Smooth muscle cell (in vitro differentiated cells): ENCODE measurements at regions not wholly inside any gene's neighbourhood (a gene's known extent, or its start where the extent isn't known, plus 50 kb on each side); places are given as distances from the start of the nearest gene placed in this dataset.

Experiments
- DNase-seq: peaks from one replicate; lab custom pipeline; 2025; ENCODE audit not compliant: unreplicated experiment; lab: John Stamatoyannopoulos, UW
- H2AFZ ChIP-seq: fragments of 200-600 bp; sonication (generic); 2 replicates; pipeline ENCODE4 v1.6.0; 2016; ENCODE audit warnings: antibody characterized with exemption, low read depth, mild to moderate bottlenecking
- H3F3A ChIP-seq: fragments of 200-600 bp; sonication (generic); 2 replicates; pipeline ENCODE4 v1.6.0; 2017; ENCODE audit warnings: antibody characterized with exemption, low read depth
- H3K27ac ChIP-seq: fragments of 200-600 bp; sonication (generic); 2 replicates; pipeline ENCODE4 v1.5.1; 2016; ENCODE audit warnings: low read depth, mild to moderate bottlenecking
- H3K27me3 ChIP-seq: fragments of 200-600 bp; sonication (generic); 2 replicates; pipeline ENCODE4 v1.6.1; 2016; ENCODE audit warnings: low read depth, mild to moderate bottlenecking
- H3K36me3 ChIP-seq: fragments of 200-600 bp; sonication (generic); 2 replicates; pipeline ENCODE4 v1.5.1; 2016; ENCODE audit warnings: low read depth
- H3K4me1 ChIP-seq: fragments of 200-600 bp; sonication (generic); 2 replicates; pipeline ENCODE4 v1.5.1; 2016; ENCODE audit warnings: low read depth
- H3K4me2 ChIP-seq: fragments of 200-600 bp; sonication (generic); 2 replicates; pipeline ENCODE4 v1.6.0; 2016; ENCODE audit warnings: mild to moderate bottlenecking
- H3K4me3 ChIP-seq: fragments of 200-600 bp; sonication (generic); 2 replicates; pipeline ENCODE4 v1.5.1; 2016; ENCODE audit warnings: mild to moderate bottlenecking
- H3K79me2 ChIP-seq: fragments of 200-600 bp; sonication (generic); 2 replicates; pipeline ENCODE4 v1.6.0; 2016; ENCODE audit warnings: low read depth, mild to moderate bottlenecking
- H3K9ac ChIP-seq: fragments of 200-600 bp; sonication (generic); 2 replicates; pipeline ENCODE4 v1.6.0; 2016; ENCODE audit warnings: low read depth
- H3K9me3 ChIP-seq: fragments of 200-600 bp; sonication (generic); replicated peaks from 2 replicates; pipeline ENCODE4 v1.5.1; 2016; ENCODE audit warnings: low read depth
- H4K20me1 ChIP-seq: fragments of 200-600 bp; sonication (generic); 2 replicates; pipeline ENCODE4 v1.6.0; 2016; ENCODE audit warnings: low read depth
- CTCF ChIP-seq: fragments of 200-600 bp; sonication (generic); IDR thresholded peaks from 2 replicates; pipeline ENCODE4 v1.5.1; 2017; ENCODE audit warnings: borderline replicate concordance, mild to moderate bottlenecking, antibody characterized with exemption; ENCODE audit not compliant: insufficient read depth, poor library complexity, severe bottlenecking
- WGBS: methylation state at CpG from one replicate; pipeline ENCODE4 v1.1.7; 2016; ENCODE audit warnings: low lambda C conversion rate; 5-methylcytosine and 5-hydroxymethylcytosine counted together

- no peaks in the 10 kb centered on the region for H3K4me1 ChIP-seq
- no peak for TF ChIP-seq CTCF
- no peak overlapping the region for H3K4me3 ChIP-seq
- no peak for DNase-seq
- H3F3A ChIP-seq = no peaks in the 10 kb centered on the region
- 54% methylated on average over 8 of the region's 8 CpGs for WGBS
- no peak overlapping the region for H3K9ac ChIP-seq
- H3K27me3 ChIP-seq = no peaks in the 10 kb centered on the region
- H2AFZ ChIP-seq = no peak overlapping the region
- H3K27ac ChIP-seq = no peak overlapping the region
- no peaks in the 10 kb centered on the region for H3K79me2 ChIP-seq
- H3K36me3 ChIP-seq = no peaks in the 10 kb centered on the region
- H3K9me3 ChIP-seq = no peaks in the 10 kb centered on the region
- H4K20me1 ChIP-seq = no peaks in the 10 kb centered on the region
- H3K4me2 ChIP-seq = peak overlapping the region; percentile 18
These were observed 84.7 kb upstream of the THBS1 start for GRCh38 chr15:39495871-39496840.

GRCh38 chr15:39497016-39497758, 83.7 kb upstream of the THBS1 start:
- no peak overlapping the region for H3K4me2 ChIP-seq
- no peaks in the 10 kb centered on the region for H4K20me1 ChIP-seq
- no peaks in the 10 kb centered on the region for H3K79me2 ChIP-seq
- 82% methylated on average over 6 of the region's 6 CpGs for WGBS
- H3K4me1 ChIP-seq = peaks cover 2% of the 10 kb centered on the region
- H3K36me3 ChIP-seq = no peaks in the 10 kb centered on the region
- no peak overlapping the region for H3K4me3 ChIP-seq
- no peak overlapping the region for H2AFZ ChIP-seq
- H3F3A ChIP-seq = peaks cover 1% of the 10 kb centered on the region
- H3K27me3 ChIP-seq = no peaks in the 10 kb centered on the region
- TF ChIP-seq CTCF = no peak
- H3K27ac ChIP-seq = no peak overlapping the region
- no peaks in the 10 kb centered on the region for H3K9me3 ChIP-seq
- no peak overlapping the region for H3K9ac ChIP-seq
- DNase-seq = no peak

- Histone ChIP-seq H2AFZ (no peak overlapping the region), H3K9me3 (no peaks in the 10 kb centered on the region), H3K4me2 (no peak overlapping the region), H3K27me3 (no peaks in the 10 kb centered on the region), H3K27ac (no peak overlapping the region), H3K9ac (no peak overlapping the region), H3K36me3 (no peaks in the 10 kb centered on the region), H3F3A (peaks cover 7% of the 10 kb centered on the region), H4K20me1 (no peaks in the 10 kb centered on the region), H3K4me1 (peaks cover 2% of the 10 kb centered on the region), H3K79me2 (no peaks in the 10 kb centered on the region), H3K4me3 (no peak overlapping the region)
- WGBS = 66% methylated on average over 4 of the region's 4 CpGs
- no peak for DNase-seq
- TF ChIP-seq CTCF = no peak
These were observed 82.9 kb upstream of the THBS1 start for GRCh38 chr15:39497759-39498565.
